GM18502 (cell line): ENCODE measurements at regions not wholly inside any gene's neighbourhood (a gene's known extent, or its start where the extent isn't known, plus 50 kb on each side); places are given as distances from the start of the nearest gene placed in this dataset.

Source experiments
- ATAC-seq: cut with Tn5 transposase; IDR thresholded peaks from one replicate; pipeline ENCODE4 v1.9.1; 2021; ENCODE audit warnings: mild to moderate bottlenecking; ENCODE audit not compliant: unreplicated experiment, poor library complexity

DNA sequence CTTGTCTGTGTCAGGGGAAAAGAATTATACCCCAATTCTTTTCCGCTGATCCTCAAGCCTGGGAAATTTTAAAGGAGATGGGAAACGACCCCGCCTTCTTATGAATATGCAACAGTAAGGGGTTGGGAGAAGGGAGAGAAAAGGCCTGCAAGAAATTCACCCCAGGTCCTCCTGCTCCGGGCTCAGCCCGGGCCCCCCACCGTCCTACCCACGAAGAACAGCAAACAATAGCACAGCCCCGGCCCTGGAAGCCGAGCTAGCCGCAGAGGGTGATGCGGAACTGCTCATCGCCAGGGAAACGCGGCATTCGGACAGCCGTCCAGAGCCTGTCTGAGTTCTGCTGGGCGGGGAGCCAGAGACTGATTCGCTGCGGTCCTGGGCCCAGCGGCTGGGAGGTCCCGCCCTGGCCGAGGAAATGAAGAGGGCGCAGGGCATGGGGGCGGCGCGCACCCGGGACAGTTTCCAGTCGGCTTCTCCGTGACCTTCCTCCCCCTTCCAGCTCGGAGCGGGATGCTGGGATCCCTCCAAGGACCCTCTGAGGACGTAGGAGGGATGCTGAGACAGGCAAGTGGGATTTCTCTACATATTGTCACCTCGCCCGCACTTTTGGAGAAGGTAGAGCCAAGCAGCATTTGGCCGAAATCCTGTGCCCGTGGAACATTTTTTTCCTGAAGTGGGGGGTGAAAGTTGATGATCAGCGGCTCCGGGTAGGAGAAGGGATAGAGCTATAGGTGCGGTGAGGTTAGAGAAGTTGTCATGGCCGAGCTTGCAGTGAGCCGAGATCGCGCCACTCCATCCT is 82.3 kb upstream of the C1QTNF9B start:
- peak; percentile 70 for ATAC-seq

DNA sequence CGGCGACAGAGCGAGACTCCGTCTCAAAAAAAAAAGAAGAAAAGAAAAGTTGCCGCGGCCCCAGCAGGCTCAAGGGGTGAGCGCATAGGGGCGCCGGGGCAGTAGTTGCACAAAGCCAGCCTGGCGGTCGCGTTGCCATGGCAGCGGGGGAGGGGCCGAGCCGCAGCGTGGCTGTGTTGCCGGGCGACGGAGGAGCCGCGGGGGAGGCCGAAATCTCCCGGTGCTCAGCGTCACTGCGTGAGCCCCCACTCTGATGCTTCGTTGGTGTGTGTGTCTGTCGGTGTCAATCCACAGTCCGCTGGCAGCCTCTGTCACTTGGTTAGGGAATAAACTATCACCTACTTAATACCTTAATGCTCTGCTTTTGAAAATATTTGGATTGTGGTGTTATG is 82.9 kb upstream of the C1QTNF9B start:
- ATAC-seq = peak; percentile 92

DNA sequence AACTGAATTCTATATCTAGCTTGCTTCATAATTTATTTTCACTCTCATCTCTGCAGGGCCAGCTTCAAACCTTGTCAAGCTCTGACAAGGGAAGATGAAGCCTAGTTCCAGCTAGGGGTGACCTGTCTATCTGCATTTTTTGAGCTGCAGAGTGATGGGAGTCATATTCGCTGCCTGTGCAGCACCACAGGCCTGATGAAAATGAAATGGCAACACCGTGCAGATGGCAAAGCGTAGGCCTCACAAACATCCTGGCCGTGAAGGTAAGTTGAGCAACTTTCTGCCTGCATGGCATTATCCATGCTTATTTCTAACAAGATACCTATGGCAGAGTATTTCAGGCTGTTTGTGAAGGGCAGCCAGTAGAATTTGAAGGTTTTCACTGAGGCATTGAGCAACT is 86.4 kb upstream of the C1QTNF9B start:
- ATAC-seq = no peak

DNA sequence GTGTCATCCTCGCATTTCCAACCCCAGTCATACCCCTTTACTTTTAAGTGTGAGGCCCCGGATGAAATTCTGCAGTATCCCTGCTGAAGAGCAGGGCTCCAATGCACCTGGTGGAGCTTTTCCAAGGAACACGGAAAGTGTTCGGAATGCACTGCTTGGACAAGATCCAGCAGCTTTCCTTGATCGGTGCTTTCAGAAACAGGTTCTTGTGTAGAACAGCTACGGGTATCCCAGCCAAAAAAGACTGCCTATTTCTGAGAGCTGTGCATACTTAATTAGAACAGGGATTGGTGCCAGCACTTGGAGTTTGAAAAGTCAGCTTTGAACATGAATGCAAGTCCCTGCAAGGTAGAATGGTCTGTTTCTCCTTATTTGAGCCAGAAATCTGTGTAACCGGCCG is 87.2 kb upstream of the C1QTNF9B start:
- no peak for ATAC-seq

DNA sequence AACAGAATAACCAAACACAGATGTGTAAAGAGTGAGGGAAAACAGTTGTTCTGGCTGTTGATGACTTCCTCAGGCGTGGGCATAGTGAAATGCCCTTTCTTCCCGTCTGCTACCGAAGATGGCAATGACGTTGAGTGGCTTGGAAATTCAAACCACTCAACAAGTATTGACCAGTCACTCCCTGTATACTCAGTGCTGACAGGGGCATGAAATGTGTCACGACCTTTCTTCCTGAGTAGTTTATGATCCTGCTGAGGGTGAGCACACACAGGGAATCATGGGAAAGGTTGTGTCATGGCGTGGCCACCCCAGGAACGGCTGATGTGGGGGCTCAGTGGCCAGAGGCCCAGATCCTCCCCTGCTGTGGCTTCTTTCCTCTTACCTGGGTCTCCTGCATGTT is 87.8 kb upstream of the C1QTNF9B start:
- ATAC-seq = no peak

DNA sequence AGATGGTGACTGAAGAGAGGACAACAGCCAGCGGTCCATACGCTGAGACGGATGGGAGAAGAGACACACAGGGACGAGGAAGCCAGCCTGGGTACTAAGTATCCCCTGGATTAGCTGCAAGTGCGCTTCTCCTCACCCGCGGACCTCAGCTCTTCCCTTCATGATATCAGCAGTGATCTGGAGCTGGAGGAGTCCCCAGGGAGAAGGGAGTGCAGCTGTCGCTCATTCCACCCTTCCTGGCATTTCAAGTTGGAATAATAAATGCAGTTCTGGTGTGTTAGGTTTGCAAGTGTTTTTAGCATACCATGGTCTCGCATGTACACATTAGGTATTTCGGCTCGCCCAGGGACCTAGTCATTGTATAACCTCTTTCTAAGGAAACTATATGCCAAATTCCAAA is 88.5 kb upstream of the C1QTNF9B start:
- ATAC-seq = no peak

DNA sequence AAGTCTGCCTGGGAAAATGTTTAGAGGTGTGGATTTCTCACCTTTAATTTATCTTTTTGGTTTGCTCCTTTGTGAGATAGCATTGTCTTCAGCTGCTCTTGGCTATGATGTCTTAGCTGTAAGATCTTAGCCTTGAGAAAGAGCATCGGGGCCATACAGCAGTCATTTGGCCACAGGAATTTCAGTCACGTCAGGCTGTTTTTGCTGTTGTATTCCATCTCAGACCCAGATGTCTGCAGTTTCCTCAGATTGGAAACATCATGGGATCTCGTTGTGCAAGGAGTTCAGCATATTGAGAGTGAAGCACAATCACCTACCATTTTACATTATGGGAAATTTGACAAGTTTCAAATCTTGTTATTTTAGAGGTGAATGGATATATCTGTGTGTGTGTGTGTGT is 89.3 kb upstream of the C1QTNF9B start:
- no peak for ATAC-seq

DNA sequence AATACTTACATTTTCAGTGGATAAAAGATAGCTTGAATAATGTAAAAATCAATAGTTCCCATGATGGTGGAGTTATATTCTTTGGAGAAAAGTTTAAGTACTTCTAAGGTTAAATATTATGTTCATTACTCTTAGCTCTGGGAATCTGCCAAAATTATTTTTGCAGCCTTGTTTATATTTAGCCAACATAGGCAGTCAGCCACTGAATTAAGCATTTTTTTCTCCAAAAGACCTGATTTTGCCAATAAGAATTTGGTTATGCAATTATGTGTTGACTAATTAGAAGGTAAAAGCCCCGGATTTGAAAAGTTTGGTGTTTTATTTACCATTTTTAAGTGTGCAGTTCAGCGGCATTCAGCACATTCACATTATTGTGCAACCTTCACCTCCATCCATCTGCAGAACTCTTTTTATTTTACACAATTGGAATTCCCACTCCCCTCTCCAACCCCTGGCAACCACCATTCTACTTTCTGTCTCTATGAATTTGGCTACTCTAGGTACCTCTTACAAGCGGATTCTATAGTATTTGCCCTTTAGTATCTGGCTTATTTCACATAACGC is 90.1 kb upstream of the C1QTNF9B start:
- ATAC-seq = no peak

DNA sequence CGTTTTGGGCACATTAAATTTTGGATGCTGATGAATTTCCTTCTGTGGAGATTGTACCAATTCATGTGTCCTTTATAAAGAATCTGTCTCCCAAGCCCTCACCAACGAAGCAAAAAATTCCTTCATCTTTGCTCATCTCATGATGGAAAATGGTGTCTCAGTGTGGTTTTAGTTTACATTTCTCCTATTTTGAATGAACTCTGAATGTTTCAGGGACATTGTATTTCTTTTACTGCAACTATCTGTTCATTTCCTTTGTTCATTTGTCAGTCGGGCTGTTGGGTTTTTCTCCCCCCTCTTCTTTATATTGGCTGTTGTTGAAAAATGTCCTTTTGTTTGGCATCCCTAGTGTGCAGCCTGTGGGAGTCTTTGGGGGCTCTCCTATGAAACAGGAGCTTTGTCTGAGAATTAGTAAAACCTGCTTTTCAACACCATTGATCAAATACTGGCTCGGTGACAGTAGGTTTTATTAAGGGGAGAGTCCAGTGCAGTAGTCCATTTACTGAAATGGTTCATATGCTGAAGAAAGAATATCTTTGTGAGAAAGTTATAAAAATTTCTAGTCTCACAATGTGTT is 91.3 kb upstream of the C1QTNF9B start:
- no peak for ATAC-seq

DNA sequence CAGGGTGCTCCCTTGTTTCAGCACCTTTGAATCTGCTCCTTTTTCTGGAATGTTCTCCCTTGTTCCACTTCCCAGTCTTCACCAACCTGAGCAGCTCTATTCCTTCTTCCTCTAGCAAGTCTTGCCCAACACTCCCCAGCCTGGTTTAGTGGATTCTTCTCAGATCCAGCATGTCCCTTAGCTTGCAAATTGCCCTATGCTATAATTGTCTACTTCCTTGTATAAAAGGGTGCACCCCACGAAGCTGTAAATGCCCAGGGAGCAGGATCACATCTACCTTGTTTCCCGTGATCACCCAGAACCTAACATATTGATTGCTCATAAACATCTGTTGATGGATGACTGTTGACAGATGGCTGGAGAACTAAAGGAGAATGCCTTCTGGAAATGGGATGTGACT is 93.2 kb upstream of the C1QTNF9B start:
- no peak for ATAC-seq

DNA sequence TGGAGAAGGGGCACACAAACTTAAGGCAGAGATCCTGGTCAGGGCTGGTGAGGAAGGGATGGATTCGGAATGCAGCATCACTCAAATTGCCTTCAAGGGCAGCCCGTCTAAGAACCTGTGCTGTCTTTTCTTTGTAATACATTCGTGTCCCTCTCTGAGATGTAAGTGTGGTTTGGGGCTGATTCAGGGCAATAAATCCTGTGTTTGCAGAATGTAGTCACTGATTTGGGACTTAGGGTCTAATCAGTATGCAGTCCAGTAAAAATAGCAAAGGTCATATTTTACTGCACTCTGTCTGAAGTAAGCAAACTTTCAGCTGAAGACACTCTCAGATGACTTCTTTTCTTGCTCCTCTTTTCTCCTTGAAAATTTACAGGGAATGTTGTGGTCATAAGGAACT is 93.8 kb upstream of the C1QTNF9B start:
- ATAC-seq = no peak

DNA sequence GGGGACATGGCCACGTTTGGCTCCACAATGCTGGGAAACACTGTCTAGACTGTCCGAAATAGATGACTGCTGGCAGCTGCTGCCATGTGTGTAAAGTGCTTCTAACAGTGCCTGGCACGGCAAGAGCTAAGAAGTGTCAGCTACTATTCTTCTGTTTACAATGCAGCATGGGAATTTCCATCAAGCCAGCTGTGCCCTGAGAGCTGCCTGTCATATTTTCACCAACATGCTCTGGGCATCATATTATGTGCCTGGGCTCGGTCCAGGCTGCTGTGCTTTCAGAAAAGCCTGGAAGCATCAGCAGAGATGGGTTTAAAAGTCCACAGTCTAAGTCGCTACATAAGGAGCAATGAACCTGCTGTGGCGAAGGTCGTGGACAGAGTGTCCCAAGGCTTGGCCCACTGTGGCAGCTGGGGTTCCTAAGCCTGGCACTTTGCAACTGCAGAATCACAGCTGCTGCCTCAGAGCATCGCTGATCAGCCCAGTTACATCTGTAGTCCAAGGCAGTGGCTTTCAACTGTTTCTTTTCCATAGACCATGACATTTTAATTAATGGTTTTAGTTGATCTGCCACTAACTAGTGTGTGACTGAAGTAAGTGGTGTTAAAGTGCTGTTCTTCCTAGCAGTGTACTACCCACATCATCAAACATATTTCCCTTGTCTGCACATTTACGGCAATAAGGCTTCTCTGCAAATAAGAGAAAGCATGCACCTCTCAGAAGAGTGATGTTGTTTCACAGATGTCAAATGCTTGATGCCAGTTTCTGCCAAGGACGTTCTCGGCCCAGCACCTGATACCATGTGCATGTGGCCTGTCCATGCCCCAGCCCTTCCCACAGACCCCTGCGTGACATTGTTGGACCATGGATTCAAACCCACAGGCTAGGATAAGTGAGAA is 95.7 kb upstream of the C1QTNF9B start:
- ATAC-seq = no peak

DNA sequence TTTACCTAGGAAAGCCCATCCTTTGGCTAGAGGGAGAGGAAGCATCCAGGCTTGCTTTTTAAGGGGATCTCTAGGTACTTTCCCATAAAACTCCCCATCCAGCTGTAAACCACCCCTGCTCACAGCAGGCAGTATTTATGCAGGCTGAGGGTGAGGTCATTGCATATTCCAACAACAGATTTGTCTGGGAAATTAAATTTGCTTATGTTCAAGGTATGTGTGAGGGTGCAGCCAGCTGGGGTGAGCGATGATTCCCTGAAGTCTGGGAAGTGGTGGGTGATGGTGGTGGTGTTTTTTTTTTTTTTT is 96.3 kb upstream of the C1QTNF9B start:
- no peak for ATAC-seq

DNA sequence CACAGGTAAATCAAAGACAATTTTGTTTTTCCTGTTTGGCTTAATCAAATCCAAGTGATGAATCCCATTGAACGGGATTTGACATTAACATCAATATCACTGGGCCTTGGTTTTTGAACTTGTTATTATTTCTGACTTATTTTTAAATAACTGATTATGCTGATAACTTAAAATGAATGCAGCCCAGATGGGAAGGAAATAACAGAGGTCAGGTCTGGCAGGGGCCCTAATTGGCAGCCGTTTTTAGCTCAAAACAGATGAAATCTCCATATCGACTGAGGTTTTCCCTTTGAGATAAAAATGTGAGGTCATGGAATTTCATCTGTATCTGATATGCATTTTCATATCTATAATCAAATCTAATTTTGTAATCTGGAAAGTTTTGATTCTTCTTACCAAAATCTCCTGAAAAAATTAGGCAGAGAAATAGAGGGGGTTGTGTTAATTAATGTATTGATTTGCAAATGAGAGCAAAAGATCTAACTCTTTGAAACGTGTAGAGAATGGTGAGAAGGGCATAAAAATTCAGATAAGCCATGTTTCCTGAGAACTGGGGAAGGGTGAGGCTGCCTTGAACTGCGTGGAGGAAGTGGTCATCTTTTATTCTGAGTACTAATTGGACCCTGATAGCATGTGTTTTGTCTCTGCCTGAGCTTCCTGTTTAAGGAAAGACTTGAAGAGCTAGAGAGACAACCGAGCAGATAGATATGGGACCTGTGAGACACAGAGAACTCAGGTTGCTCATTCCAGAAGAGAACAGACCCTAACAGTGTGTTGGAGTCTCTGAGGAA is 98.2 kb upstream of the C1QTNF9B start:
- ATAC-seq = no peak

DNA sequence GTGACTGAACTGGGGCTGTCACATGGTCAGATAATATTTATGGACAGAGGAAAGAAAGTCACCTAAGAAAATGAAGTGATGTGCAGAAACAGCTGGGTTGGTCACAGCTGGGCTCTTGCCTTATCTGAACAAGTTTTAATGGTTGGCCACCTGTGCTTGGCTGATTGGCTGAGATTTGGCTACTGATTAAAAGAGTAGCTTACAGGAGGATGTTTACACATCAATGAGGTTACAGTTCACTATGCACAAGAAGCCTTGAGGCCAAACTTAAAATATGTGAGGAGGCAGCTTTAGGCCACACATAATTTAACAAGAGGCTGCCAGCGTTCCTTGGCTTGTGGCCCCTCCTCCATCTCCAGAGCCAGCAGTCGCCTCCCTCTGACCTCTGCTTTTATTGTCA is 99.2 kb upstream of the C1QTNF9B start:
- ATAC-seq = no peak

DNA sequence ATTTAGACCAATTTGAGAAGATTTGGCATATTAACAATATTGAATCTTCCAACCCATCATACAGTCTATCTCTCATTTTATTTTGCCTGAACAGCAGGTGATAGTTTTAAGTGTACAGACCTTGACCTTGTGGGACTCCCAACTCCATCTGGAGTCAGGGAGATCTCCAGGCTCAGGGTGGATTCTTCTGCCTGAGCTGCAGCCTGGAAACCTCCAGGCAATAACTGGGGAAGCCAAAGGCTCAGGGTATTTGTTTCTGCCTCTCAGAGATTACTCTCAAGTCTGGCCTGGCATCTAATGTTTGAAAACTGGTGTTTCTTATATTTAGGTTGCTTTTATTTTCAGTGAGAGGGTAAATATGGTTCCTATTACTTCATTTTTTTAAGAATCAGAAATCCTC is 102.1 kb upstream of the C1QTNF9B start:
- no peak for ATAC-seq

DNA sequence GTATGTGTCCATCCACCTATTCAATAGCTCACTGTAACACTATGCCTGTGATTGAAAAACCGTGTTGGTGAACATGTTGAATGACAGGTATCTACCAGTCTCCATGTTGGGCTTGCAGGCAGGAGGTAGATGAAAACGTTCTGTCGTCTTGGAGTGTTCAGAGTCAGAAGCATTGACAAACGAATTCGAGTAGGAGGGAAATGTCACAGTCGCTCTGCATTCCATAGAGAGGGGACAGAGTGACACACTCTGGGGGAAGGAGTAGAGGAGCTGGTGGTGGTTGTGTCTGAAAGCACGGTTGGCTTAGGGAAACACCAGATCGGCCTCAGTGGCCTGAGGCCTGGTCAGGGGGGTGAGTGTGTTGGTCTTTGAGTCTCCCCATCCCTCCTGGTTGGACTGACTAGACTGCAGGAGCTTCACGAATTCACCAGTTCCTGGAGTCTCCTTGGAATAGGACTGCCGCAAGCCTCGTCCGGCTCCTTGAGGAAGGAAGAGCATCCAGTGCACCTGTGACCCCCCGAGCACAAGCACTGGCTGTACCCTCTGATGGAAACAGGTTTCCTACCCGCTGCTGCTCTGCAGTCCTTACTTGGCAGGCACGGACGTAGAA is 105.0 kb upstream of the C1QTNF9B start:
- no peak for ATAC-seq

DNA sequence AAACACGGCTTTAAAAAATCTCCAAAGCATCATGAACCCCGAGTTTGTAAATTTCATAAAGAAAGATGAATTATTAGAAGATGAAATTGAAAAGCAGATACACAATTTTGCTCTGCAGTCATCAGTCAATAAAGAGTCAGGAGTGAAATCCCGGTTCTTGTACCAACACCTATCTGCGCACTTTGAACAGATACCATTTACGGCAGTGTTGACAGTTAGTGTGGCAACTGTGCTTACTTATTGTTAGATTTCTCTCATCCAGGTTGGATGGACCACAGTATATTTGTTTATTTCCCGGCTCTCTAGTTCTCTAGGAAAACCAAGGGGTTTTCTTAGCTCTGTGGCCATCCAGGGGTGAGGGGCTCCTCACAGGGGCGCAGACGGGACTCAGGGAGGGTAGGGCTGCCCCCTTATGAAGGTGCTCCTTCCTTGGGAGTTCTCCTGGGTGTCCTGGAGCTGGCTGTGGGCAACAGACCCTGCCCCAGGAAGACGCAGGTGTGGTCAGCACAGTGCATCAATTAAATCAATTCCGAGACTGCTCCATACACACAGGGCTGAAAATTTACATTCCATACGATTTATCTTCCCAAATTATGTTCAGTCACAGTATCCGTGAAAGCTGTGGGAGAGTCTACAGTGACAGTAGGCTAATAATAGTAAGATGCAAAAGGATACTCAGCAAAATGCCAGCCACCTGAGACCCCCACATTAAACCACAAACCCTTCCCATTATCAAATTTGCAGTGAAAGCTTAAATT is 107.0 kb upstream of the C1QTNF9B start:
- ATAC-seq = no peak

DNA sequence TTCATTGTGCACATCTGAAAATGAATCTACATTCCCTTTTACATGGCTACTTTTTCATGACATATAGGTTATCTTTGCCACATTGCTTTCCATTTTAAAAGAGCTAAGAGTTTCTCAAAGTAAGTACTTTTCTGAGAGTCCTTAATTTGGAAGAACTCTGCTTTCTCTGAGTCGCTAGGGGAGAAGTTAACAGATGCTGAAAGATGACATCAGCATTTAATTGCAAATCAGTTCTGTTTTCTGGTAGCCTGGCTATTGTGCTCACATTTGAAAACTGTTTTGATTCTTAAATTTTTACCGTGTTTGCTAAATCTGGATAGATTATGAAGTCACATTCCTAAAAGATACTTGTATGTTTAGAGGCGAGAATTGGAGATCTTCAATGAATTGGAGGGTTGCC is 107.7 kb upstream of the C1QTNF9B start:
- no peak for ATAC-seq
